SK-N-SH treated with all-trans-retinoic acid at 6 μM for 48 hours (cell line): ENCODE measurements at regions not wholly inside any gene's neighbourhood (a gene's known extent, or its start where the extent isn't known, plus 50 kb on each side); places are given as distances from the start of the nearest gene placed in this dataset.

Experiments
- ATAC-seq: fragments of 200-7000 bp; cut with Tn5 transposase; 3 replicates; pipeline ENCODE4 v1.9.1; 2020; ENCODE audit warnings: mild to moderate bottlenecking, moderate library complexity
- ARNTL ChIP-seq: fragments of 450-650 bp; formaldehyde crosslinking; IDR thresholded peaks from 2 replicates; pipeline ENCODE4 v1.5.0; 2020; ENCODE audit warnings: low read depth, mild to moderate bottlenecking, moderate library complexity, borderline replicate concordance
- BACH2 ChIP-seq: fragments of 250-450 bp; sonication (Bioruptor Pico); IDR thresholded peaks from 2 replicates; pipeline ENCODE4 v1.9.0; 2021; ENCODE audit warnings: mild to moderate bottlenecking, borderline replicate concordance
- CSDC2 ChIP-seq: fragments of 250-450 bp; sonication (Bioruptor Pico); IDR thresholded peaks from 2 replicates; pipeline ENCODE4 v1.5.0; 2020; ENCODE audit warnings: mild to moderate bottlenecking, moderate library complexity
- ESRRG ChIP-seq: fragments of 250-450 bp; sonication (Bioruptor Pico); IDR thresholded peaks from 2 replicates; pipeline ENCODE4 v1.6.1; 2021; ENCODE audit warnings: mild to moderate bottlenecking
- GLIS3 ChIP-seq: fragments of 250-450 bp; sonication (Bioruptor Pico); IDR thresholded peaks from 2 replicates; pipeline ENCODE4 v1.5.0; 2020; ENCODE audit warnings: mild to moderate bottlenecking, moderate library complexity
- ISL1 ChIP-seq: fragments of 250-450 bp; sonication (Bioruptor Pico); IDR thresholded peaks from 2 replicates; pipeline ENCODE4 v2.1.2; 2022; ENCODE audit warnings: mild to moderate bottlenecking, moderate library complexity
- PPARA ChIP-seq: fragments of 250-450 bp; sonication (Bioruptor Pico); IDR thresholded peaks from 2 replicates; pipeline ENCODE4 v1.5.0; 2020; ENCODE audit warnings: mild to moderate bottlenecking, borderline replicate concordance
- SNAI2 ChIP-seq: fragments of 250-450 bp; sonication (Bioruptor Pico); IDR thresholded peaks from 2 replicates; pipeline ENCODE4 v1.5.0; 2020; ENCODE audit warnings: mild to moderate bottlenecking, moderate library complexity
- TCF4 ChIP-seq: fragments of 250-450 bp; sonication (Bioruptor Pico); IDR thresholded peaks from 2 replicates; pipeline ENCODE4 v1.8.0; 2021; ENCODE audit warnings: mild to moderate bottlenecking, moderate library complexity, borderline replicate concordance
- TOX ChIP-seq: fragments of 250-450 bp; sonication (Bioruptor Pico); IDR thresholded peaks from 2 replicates; pipeline ENCODE4 v1.8.0; 2021; ENCODE audit warnings: mild to moderate bottlenecking, moderate library complexity, borderline replicate concordance
- ZC3H10 ChIP-seq: fragments of 250-450 bp; sonication (Bioruptor Pico); IDR thresholded peaks from 2 replicates; pipeline ENCODE4 v1.5.1; 2021; ENCODE audit warnings: mild to moderate bottlenecking, moderate library complexity
- ZFP30 ChIP-seq: fragments of 450-650 bp; formaldehyde crosslinking; IDR thresholded peaks from 2 replicates; pipeline ENCODE4 v1.5.0; 2022; ENCODE audit warnings: mild to moderate bottlenecking, moderate library complexity
- ZNF565 ChIP-seq: fragments of 450-650 bp; formaldehyde crosslinking; conservative IDR thresholded peaks from 2 replicates; pipeline ENCODE4 v1.5.0; 2020; ENCODE audit warnings: low read depth, mild to moderate bottlenecking, moderate library complexity
- ZNF70 ChIP-seq: fragments of 450-650 bp; formaldehyde crosslinking; IDR thresholded peaks from 2 replicates; pipeline ENCODE4 v1.5.0; 2020; ENCODE audit warnings: mild to moderate bottlenecking, moderate library complexity
- ZNF8 ChIP-seq: fragments of 450-650 bp; formaldehyde crosslinking; IDR thresholded peaks from 2 replicates; pipeline ENCODE4 v1.5.0; 2020; ENCODE audit warnings: mild to moderate bottlenecking, moderate library complexity
- TF ChIP-seq, protein P1 (sequence below): fragments of 250-450 bp; sonication (Bioruptor Pico); IDR thresholded peaks from 2 replicates; pipeline ENCODE4 v1.5.1; 2020; ENCODE audit warnings: low read depth, mild to moderate bottlenecking, moderate library complexity
- TF ChIP-seq, protein P2 (sequence below): fragments of 250-450 bp; sonication (Bioruptor Pico); IDR thresholded peaks from 2 replicates; pipeline ENCODE4 v1.5.1; 2021; ENCODE audit warnings: mild to moderate bottlenecking, moderate library complexity
- TF ChIP-seq, protein P3 (sequence below): fragments of 250-450 bp; sonication (Bioruptor Pico); IDR thresholded peaks from 2 replicates; pipeline ENCODE4 v1.8.0; 2021; ENCODE audit warnings: low read depth, mild to moderate bottlenecking, moderate library complexity, borderline replicate concordance
- TF ChIP-seq, protein P4 (sequence below): fragments of 250-450 bp; sonication (Bioruptor Pico); IDR thresholded peaks from 2 replicates; pipeline ENCODE4 v1.5.0; 2020; ENCODE audit warnings: mild to moderate bottlenecking, moderate library complexity

DNA sequence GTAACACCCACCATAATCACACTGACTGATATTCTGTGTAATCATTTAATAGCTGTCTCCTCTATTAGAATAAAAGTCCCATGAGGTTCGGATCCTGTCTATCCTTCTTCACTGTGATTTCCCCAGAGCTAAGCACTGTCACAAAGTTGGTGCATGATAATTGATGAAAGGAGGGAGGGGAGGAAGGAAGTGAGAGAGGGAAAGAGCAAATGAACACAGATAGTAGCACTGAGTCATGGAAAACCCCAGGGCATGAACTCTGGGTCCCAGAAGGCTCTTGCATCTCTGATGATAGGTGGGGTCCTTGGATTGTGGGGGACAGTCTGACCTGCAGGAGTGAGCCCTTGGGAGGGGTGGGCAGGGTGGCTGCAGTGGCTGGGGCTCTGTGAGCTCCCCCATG lies 294.1 kb downstream of the LRFN2 start (continued):
- TF ChIP-seq TOX (no peak), CSDC2 (CRISPR knock-in tag) (no peak)
- TF ChIP-seq, protein P1, sequence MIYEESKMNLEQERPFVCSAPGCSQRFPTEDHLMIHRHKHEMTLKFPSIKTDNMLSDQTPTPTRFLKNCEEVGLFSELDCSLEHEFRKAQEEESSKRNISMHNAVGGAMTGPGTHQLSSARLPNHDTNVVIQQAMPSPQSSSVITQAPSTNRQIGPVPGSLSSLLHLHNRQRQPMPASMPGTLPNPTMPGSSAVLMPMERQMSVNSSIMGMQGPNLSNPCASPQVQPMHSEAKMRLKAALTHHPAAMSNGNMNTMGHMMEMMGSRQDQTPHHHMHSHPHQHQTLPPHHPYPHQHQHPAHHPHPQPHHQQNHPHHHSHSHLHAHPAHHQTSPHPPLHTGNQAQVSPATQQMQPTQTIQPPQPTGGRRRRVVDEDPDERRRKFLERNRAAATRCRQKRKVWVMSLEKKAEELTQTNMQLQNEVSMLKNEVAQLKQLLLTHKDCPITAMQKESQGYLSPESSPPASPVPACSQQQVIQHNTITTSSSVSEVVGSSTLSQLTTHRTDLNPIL (CRISPR knock-in tag): no peak

DNA sequence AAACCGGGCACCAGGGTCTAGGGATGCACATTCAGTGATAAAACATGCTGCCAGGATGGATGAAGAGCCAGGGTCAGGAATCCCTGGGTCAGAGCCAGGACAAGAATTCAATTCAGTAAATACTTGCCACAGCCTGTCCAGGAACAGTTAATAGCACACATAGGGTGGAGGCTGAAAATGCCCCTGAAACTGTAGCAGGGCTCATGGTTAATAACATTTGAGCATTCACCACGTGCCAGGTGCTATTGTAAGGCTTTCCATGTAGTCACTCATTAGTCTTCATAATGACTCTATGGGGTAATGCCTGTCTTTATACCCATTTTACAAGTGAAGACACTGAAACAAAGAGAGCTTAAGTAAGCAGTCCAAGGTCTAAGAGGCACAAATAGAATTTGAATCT lies 296.3 kb downstream of the LRFN2 start:
- TF ChIP-seq, protein P2, sequence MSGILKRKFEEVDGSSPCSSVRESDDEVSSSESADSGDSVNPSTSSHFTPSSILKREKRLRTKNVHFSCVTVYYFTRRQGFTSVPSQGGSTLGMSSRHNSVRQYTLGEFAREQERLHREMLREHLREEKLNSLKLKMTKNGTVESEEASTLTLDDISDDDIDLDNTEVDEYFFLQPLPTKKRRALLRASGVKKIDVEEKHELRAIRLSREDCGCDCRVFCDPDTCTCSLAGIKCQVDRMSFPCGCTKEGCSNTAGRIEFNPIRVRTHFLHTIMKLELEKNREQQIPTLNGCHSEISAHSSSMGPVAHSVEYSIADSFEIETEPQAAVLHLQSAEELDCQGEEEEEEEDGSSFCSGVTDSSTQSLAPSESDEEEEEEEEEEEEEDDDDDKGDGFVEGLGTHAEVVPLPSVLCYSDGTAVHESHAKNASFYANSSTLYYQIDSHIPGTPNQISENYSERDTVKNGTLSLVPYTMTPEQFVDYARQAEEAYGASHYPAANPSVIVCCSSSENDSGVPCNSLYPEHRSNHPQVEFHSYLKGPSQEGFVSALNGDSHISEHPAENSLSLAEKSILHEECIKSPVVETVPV: no peak
- TF ChIP-seq SNAI2 (CRISPR knock-in tag) (no peak), GLIS3 (CRISPR knock-in tag) (no peak), ZNF565 (CRISPR knock-in tag) (no peak), ISL1 (CRISPR knock-in tag) (no peak), TCF4 (CRISPR knock-in tag) (no peak), BACH2 (CRISPR knock-in tag) (no peak), CSDC2 (CRISPR knock-in tag) (no peak), ZC3H10 (CRISPR knock-in tag) (no peak), ZFP30 (CRISPR knock-in tag) (no peak), ARNTL (no peak), TOX (no peak), PPARA (CRISPR knock-in tag) (no peak)
- TF ChIP-seq, protein P3, sequence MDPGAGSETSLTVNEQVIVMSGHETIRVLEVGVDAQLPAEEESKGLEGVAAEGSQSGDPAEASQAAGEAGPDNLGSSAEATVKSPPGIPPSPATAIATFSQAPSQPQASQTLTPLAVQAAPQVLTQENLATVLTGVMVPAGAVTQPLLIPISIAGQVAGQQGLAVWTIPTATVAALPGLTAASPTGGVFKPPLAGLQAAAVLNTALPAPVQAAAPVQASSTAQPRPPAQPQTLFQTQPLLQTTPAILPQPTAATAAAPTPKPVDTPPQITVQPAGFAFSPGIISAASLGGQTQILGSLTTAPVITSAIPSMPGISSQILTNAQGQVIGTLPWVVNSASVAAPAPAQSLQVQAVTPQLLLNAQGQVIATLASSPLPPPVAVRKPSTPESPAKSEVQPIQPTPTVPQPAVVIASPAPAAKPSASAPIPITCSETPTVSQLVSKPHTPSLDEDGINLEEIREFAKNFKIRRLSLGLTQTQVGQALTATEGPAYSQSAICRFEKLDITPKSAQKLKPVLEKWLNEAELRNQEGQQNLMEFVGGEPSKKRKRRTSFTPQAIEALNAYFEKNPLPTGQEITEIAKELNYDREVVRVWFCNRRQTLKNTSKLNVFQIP (CRISPR knock-in tag): no peak
- TF ChIP-seq, protein P4, sequence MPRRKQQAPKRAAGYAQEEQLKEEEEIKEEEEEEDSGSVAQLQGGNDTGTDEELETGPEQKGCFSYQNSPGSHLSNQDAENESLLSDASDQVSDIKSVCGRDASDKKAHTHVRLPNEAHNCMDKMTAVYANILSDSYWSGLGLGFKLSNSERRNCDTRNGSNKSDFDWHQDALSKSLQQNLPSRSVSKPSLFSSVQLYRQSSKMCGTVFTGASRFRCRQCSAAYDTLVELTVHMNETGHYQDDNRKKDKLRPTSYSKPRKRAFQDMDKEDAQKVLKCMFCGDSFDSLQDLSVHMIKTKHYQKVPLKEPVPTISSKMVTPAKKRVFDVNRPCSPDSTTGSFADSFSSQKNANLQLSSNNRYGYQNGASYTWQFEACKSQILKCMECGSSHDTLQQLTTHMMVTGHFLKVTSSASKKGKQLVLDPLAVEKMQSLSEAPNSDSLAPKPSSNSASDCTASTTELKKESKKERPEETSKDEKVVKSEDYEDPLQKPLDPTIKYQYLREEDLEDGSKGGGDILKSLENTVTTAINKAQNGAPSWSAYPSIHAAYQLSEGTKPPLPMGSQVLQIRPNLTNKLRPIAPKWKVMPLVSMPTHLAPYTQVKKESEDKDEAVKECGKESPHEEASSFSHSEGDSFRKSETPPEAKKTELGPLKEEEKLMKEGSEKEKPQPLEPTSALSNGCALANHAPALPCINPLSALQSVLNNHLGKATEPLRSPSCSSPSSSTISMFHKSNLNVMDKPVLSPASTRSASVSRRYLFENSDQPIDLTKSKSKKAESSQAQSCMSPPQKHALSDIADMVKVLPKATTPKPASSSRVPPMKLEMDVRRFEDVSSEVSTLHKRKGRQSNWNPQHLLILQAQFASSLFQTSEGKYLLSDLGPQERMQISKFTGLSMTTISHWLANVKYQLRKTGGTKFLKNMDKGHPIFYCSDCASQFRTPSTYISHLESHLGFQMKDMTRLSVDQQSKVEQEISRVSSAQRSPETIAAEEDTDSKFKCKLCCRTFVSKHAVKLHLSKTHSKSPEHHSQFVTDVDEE (CRISPR knock-in tag): no peak
- TF ChIP-seq, all 23 proteins: peak for 0
- ATAC-seq: no peak

DNA sequence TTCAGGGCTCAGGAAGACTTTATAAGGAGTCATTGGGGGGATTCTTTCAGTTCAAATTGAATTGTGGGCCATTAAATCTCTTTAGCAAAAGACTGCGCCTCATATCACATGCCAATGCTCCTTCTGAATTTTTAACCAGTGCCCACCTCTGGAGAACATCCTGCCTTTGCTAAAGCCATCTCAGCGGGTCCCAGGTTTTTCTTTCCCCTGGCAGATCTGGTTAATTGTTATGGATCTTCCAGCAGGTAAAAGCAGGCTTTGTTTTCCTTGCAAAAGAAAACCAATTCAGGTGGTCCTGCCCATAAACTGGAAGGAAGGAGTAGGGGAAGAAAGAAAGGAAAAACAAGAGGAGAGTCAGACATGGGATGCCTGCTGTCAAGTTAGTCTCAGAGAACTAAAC lies 298.2 kb downstream of the LRFN2 start:
- no peak for TF ChIP-seq SNAI2 (CRISPR knock-in tag)
- TF ChIP-seq, protein P4 (CRISPR knock-in tag): no peak
- no peak for TF ChIP-seq BACH2 (CRISPR knock-in tag)
- TF ChIP-seq ARNTL: no peak
- no peak for TF ChIP-seq GLIS3 (CRISPR knock-in tag)
- TF ChIP-seq, all 23 proteins: peak for 0
- ATAC-seq: no peak

DNA sequence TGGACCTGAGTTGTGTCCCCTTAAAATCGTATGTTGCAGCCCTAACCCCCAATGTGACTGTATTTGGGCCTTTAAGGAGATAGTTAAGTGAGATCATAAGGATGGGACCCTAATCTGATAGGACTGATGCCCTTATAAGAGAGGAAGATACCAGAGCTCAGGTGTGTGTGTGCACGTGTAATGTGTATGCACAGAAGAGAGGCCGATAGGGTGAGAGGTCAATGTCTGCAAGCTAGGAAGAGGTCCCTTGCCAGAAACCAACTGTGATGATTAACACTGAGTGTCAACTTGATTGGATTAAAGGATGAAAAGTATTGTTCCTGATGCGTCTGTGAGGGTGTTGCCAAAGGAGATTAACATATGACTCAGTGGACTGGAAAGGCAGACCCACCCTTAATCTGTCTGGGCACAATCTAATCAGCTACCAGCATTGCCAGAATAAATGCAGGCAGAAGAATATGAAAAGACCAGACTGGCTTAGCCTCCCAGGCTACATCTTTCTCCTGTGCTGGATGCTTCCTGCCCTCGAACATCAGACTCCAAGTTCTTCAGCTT lies 299.8 kb downstream of the LRFN2 start:
- ATAC-seq: no peak
- TF ChIP-seq, protein P3 (CRISPR knock-in tag): no peak
- TF ChIP-seq ZNF565 (CRISPR knock-in tag) (no peak), ZNF8 (CRISPR knock-in tag) (no peak), SNAI2 (CRISPR knock-in tag) (no peak), TOX (no peak), ZNF70 (no peak), ESRRG (no peak), ISL1 (CRISPR knock-in tag) (no peak), ZFP30 (CRISPR knock-in tag) (no peak), ZC3H10 (CRISPR knock-in tag) (no peak)
- TF ChIP-seq, protein P4 (CRISPR knock-in tag): no peak
- TF ChIP-seq, all 23 proteins: peak for 0
